Suprapubic skin (tissue), 4 donors: ENCODE measurements at regions not wholly inside any gene's neighbourhood (a gene's known extent, or its start where the extent isn't known, plus 50 kb on each side); places are given as distances from the start of the nearest gene placed in this dataset.
A peak's percentile ranks its signal among the peaks of the same experiment; 100 is the strongest.

Source experiments
- DNase-seq, 2 donors: peaks; one replicate each; pipeline ENCODE4 v3.0.0-alpha.2; 2019; ENCODE audit warnings: low spot score in 2 of 2
- H3K27ac ChIP-seq: fragments of 200-600 bp; sonication (generic); one replicate; pipeline ENCODE4 v1.5.1; 2019
- H3K27me3 ChIP-seq: fragments of 200-600 bp; sonication (generic); one replicate; pipeline ENCODE4 v1.5.1; 2019
- H3K36me3 ChIP-seq: fragments of 200-600 bp; sonication (generic); one replicate; pipeline ENCODE4 v1.5.1; 2019
- H3K4me1 ChIP-seq: fragments of 200-600 bp; sonication (generic); one replicate; pipeline ENCODE4 v1.5.1; 2019
- H3K4me3 ChIP-seq: fragments of 200-600 bp; sonication (generic); one replicate; pipeline ENCODE4 v1.5.1; 2019; ENCODE audit warnings: mild to moderate bottlenecking
- H3K9me3 ChIP-seq: fragments of 200-600 bp; sonication (generic); one replicate; pipeline ENCODE4 v1.5.1; 2019
- EP300 ChIP-seq: sonication (generic); formaldehyde crosslinking; IDR thresholded peaks from one replicate; pipeline ENCODE4 v1.6.1; 2017; ENCODE audit warnings: antibody characterized with exemption
- POLR2A ChIP-seq, 2 donors: fragments of 450-650 bp; IDR thresholded peaks; one replicate each; pipeline ENCODE4 v1.6.1; 2017; ENCODE audit warnings: antibody characterized with exemption in 2 of 2, mild to moderate bottlenecking in 2 of 2, moderate library complexity in 2 of 2
- POLR2AphosphoS5 ChIP-seq, 3 donors: sonication (generic); formaldehyde crosslinking; IDR thresholded peaks; one replicate each; pipeline ENCODE4 v1.6.1; 2017; ENCODE audit warnings: antibody characterized with exemption in 3 of 3
- WGBS: methylation state at CpG from one replicate; pipeline ENCODE4 v1.1.5; 2018; 5-methylcytosine and 5-hydroxymethylcytosine counted together
- TF ChIP-seq, protein P1 (sequence below), 2 donors: fragments of 200-600 bp in 1 of 2; fragments of 450-650 bp in 1 of 2; sonication (generic) in 1 of 2; IDR thresholded peaks; one replicate each; pipeline ENCODE4 v1.5.1; 2016 to 2019; ENCODE audit warnings: antibody characterized with exemption in 2 of 2, mild to moderate bottlenecking in 1 of 2, moderate library complexity in 1 of 2

DNA sequence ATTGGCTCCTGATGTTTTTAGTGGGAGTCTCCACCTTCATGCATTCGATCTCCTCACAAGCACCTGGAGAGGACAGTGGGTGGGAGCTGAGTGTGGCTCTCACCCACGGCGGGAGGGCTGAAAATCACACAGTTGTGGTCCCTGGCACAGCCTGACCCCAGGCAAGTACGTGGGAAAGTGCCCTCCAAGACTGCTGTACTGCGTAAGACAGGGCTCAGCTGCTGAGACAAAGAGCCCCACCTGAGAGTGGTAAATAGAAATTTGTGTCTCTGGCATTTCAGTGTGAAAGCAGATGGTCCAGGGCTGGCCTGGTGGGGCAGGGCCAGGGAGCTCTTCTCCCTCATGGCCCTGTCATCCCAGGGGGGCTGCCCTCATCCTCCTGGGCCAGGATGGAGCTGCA is 77.4 kb upstream of the IQSEC1 start:
- H3K4me3 ChIP-seq: no peak overlapping the region
- no peak overlapping the region for H3K27ac ChIP-seq
- 78% methylated on average over 5 of the region's 5 CpGs for WGBS
- TF ChIP-seq POLR2A (IDR thresholded peaks at IDR 0.05): no peak
- TF ChIP-seq, protein P1, sequence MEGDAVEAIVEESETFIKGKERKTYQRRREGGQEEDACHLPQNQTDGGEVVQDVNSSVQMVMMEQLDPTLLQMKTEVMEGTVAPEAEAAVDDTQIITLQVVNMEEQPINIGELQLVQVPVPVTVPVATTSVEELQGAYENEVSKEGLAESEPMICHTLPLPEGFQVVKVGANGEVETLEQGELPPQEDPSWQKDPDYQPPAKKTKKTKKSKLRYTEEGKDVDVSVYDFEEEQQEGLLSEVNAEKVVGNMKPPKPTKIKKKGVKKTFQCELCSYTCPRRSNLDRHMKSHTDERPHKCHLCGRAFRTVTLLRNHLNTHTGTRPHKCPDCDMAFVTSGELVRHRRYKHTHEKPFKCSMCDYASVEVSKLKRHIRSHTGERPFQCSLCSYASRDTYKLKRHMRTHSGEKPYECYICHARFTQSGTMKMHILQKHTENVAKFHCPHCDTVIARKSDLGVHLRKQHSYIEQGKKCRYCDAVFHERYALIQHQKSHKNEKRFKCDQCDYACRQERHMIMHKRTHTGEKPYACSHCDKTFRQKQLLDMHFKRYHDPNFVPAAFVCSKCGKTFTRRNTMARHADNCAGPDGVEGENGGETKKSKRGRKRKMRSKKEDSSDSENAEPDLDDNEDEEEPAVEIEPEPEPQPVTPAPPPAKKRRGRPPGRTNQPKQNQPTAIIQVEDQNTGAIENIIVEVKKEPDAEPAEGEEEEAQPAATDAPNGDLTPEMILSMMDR (IDR thresholded peaks at IDR 0.05): no peak
- no peak for TF ChIP-seq POLR2AphosphoS5 (IDR thresholded peaks at IDR 0.05)
- TF ChIP-seq EP300: no peak
- no peaks in the 10 kb centered on the region for H3K4me1 ChIP-seq
- no peaks in the 10 kb centered on the region for H3K36me3 ChIP-seq
- peaks cover 4% of the 10 kb centered on the region for H3K9me3 ChIP-seq
- DNase-seq: peak; percentile 21 to 38
- peaks cover 5% of the 10 kb centered on the region for H3K27me3 ChIP-seq

DNA sequence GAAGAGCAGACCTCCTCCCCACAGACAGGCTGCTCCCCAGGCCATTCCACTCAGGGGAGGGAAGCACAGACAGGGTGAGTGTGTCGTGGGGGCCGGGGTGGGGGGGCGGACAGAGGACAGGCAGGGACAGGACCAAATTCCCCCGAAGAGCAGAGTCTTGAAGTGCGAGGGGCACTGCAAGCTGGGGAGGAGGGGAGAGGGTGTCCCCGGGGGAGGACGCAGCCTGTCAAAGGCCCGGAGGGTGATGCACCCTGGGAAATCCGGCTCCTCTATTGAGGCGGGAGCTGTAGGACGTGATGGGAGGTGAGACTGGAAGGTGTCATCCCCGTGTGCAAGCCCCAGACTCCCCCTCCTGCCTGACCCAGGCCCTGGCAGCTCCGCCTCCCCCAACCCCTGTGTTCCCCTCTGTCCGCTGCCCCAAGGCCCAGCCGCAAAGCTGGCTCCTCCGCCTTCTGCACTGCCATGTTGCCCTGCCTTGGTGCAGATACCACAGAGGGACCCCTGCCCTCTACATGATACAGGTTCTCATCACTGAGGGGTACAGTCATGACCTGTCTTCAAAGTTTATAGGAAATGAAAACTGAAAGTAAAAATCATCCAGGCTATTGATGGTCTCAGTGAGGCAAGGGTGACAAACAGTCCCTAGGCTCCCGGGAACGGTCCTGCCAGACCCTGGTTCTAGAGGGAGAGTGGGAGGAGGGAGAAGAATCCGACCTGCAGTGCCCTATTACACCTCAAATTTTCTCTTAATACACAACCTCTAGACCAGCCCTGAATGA is 76.3 kb upstream of the IQSEC1 start:
- Histone ChIP-seq H3K27me3 (peaks cover 5% of the 10 kb centered on the region), H3K27ac (no peak overlapping the region), H3K9me3 (no peaks in the 10 kb centered on the region), H3K4me1 (no peaks in the 10 kb centered on the region), H3K4me3 (no peak overlapping the region), H3K36me3 (no peaks in the 10 kb centered on the region)
- 62% methylated on average over 15 of the region's 19 CpGs for WGBS
- TF ChIP-seq, protein P1 (IDR thresholded peaks at IDR 0.05): no peak
- peak; percentile 35 to 56 for DNase-seq

DNA sequence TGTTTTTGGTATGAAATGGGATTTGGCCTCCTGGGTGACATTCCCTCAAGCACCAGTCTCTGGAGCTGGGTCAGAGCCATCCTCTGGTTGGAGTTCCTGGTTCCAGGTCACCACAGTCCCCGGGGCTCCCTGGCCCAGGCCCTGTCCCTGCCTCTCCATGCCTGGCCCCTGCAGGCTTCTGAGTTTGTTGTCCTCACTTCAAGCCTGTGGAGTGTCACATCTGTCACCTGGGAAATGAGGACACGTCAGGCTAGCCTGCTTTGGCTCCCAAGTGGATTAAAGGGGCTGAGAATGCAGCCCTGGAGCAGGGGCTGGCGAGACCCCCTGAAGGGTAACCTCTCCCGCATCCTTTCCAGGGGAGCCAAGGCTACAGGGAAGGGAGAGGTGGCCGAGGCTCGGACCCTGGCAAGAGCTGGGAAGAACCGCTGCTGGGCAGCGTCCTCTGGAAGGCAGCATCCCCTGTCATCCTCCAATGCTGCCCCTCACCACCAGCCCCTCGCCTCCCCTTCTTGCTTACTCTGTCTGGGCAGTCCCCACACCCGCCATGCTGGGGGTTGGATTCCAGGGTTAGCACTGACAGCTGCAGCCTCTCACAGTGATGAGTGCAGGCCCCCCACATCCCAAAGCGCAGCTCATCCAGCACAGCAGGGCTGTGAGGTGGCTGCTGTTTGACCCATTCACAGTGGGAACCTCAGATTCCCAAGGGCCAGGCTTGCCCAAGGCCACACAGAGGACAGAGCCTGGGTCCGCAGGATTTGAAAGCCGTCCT is 75.5 kb upstream of the IQSEC1 start:
- peak; percentile 32 to 74 for DNase-seq
- H3K27me3 ChIP-seq: peaks cover 5% of the 10 kb centered on the region
- H3K9me3 ChIP-seq: no peaks in the 10 kb centered on the region
- no peak overlapping the region for H3K4me3 ChIP-seq
- H3K27ac ChIP-seq: no peak overlapping the region
- WGBS: 84% methylated on average over 11 of the region's 13 CpGs
- H3K4me1 ChIP-seq: no peaks in the 10 kb centered on the region
- no peaks in the 10 kb centered on the region for H3K36me3 ChIP-seq
- no peak for TF ChIP-seq POLR2AphosphoS5 (IDR thresholded peaks at IDR 0.05)
- no peak for TF ChIP-seq EP300
- TF ChIP-seq, protein P1 (IDR thresholded peaks at IDR 0.05): no peak
- no peak for TF ChIP-seq POLR2A (IDR thresholded peaks at IDR 0.05)

GRCh38 chr3:13148126-13148525 is 74.9 kb upstream of the IQSEC1 start:
- Histone ChIP-seq H3K27me3 (no peaks in the 10 kb centered on the region), H3K4me1 (no peaks in the 10 kb centered on the region), H3K9me3 (no peaks in the 10 kb centered on the region), H3K36me3 (no peaks in the 10 kb centered on the region), H3K4me3 (no peak overlapping the region), H3K27ac (no peak overlapping the region)
- no peak for TF ChIP-seq EP300
- TF ChIP-seq POLR2AphosphoS5 (IDR thresholded peaks at IDR 0.05): no peak
- TF ChIP-seq POLR2A (IDR thresholded peaks at IDR 0.05): no peak
- TF ChIP-seq, protein P1 (IDR thresholded peaks at IDR 0.05): no peak
- 71% methylated on average over 8 of the region's 8 CpGs for WGBS
- peak; percentile 15 to 69 for DNase-seq

DNA sequence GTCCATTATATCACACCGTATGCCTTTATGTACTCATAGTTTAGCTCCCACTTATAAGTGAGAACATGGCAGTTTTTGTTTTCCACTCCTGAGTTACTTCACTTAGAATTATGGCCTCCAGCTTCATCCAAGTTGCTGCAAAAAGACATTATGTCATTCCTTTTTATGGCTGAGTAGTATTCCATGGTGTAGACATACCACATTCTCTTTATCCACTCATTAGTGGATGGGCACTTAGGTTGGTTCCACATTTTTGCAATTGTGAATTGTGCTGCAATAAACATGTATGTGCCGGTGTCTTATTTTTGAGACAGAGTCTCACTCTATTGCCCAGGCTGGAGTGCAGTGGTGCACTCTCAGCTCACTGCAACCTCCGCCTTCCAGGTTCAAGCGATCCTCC is 74.1 kb upstream of the IQSEC1 start:
- Histone ChIP-seq H3K4me1 (no peaks in the 10 kb centered on the region), H3K36me3 (no peaks in the 10 kb centered on the region), H3K27ac (no peak overlapping the region), H3K9me3 (no peaks in the 10 kb centered on the region), H3K4me3 (no peak overlapping the region), H3K27me3 (no peaks in the 10 kb centered on the region)
- DNase-seq: no peak
- 91% methylated on average over 4 of the region's 4 CpGs for WGBS
- TF ChIP-seq, protein P1 (IDR thresholded peaks at IDR 0.05): no peak
- TF ChIP-seq EP300 (no peak), POLR2A (IDR thresholded peaks at IDR 0.05) (no peak), POLR2AphosphoS5 (IDR thresholded peaks at IDR 0.05) (no peak)
